Body of pancreas (tissue), 4 donors: ENCODE measurements at regions not wholly inside any gene's neighbourhood (a gene's known extent, or its start where the extent isn't known, plus 50 kb on each side); places are given as distances from the start of the nearest gene placed in this dataset.

Experiments
- ATAC-seq: fragments of 150-250 bp; one replicate; pipeline ENCODE4 v1.9.1; 2016
- DNase-seq, 4 donors: peaks; one replicate each; pipeline ENCODE4 v3.0.0-alpha.2; 2019
- H3K27ac ChIP-seq, 4 donors: fragments of 200-600 bp; sonication (generic); 1 replicate in 3 of 4; 2 replicates in 1 of 4; pipeline versions ENCODE4 v1.5.1 to v1.6.1; 2016 to 2019; ENCODE audit warnings: mild to moderate bottlenecking in 1 of 4, mixed read lengths in 1 of 4, moderate library complexity in 1 of 4
- H3K27me3 ChIP-seq, 2 donors: fragments of 200-600 bp; sonication (generic); one replicate each; pipeline ENCODE4 v1.6.0; 2016; ENCODE audit warnings: mild to moderate bottlenecking in 1 of 2
- H3K36me3 ChIP-seq, 2 donors: fragments of 200-600 bp; sonication (generic); replicated peaks in 1 of 2; 2 replicates each; pipeline ENCODE4 v1.5.1; 2016; ENCODE audit warnings: low read depth in 2 of 2; ENCODE audit not compliant: insufficient read depth in 1 of 2
- H3K4me1 ChIP-seq: fragments of 200-600 bp; sonication (generic); one replicate; pipeline ENCODE4 v1.6.0; 2016
- H3K4me3 ChIP-seq, 2 donors: fragments of 200-600 bp; sonication (generic); 1 replicate in 1 of 2; 2 replicates in 1 of 2; pipeline ENCODE4 v1.5.1; 2016 to 2019
- H3K9me3 ChIP-seq, 3 donors: fragments of 200-600 bp; sonication (generic); 1 replicate in 2 of 3; 2 replicates in 1 of 3; pipeline ENCODE4 v1.5.1; 2016
- POLR2A ChIP-seq, 3 donors: fragments of 450-650 bp; IDR thresholded peaks; one replicate each; pipeline ENCODE4 v1.6.1; 2016; ENCODE audit warnings: antibody characterized with exemption in 3 of 3, mild to moderate bottlenecking in 2 of 3
- WGBS, 2 donors: methylation state at CpG; one replicate each; pipeline ENCODE4 v1.1.5; 2017; 5-methylcytosine and 5-hydroxymethylcytosine counted together
- intact Hi-C: fragments of 100-400 bp; cut with DNase I; formaldehyde crosslinking; loops from one replicate; pipeline ENCODE4 v1.15.1; 2023
- TF ChIP-seq, protein P1 (sequence below), 7 experiments: fragments of 450-650 bp in 4 of 7; fragments of 200-600 bp in 3 of 7; sonication (generic) in 3 of 7; IDR thresholded peaks; one replicate each; pipeline ENCODE4 v1.5.1; 2016 to 2019; ENCODE audit warnings: antibody characterized with exemption in 7 of 7

DNA sequence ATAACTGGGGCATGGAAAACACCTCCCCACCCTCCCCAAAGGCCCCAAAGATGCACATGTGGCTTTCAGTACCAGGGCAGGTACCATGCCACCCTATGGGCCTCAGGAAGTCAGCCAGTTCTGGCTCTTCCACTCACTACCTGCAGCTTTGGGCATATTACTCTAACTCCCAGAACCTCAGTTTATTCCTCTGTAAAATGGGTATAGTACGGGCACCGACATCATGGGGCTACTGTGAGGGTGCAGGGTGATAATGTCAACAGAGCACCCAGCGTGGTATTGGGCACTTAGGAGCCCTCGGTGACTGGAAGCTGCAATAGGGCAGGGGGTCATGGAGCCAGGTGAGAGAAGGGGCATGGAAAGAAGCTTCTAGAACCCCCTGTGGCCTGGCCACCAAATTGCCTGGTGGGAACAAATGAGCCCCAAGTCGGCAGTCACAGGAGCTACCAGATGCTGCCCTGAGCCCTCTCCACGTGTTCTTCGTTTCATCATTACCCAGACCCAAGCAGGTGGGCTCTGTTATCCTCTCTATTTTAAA is 512.1 kb downstream of the SHQ1 start:
- Histone ChIP-seq H3K27me3 (no peaks in the 10 kb centered on the region), H3K9me3 (no peaks in the 10 kb centered on the region), H3K27ac (no peak overlapping the region), H3K4me3 (no peak overlapping the region), H3K36me3 (no peaks in the 10 kb centered on the region), H3K4me1 (no peaks in the 10 kb centered on the region)
- intact Hi-C loops: no loop called here
- no peak for DNase-seq
- no peak for ATAC-seq
- WGBS, 2 donors: 80 to 89% methylated on average over 7 of the region's 7 CpGs
- TF ChIP-seq, protein P1, sequence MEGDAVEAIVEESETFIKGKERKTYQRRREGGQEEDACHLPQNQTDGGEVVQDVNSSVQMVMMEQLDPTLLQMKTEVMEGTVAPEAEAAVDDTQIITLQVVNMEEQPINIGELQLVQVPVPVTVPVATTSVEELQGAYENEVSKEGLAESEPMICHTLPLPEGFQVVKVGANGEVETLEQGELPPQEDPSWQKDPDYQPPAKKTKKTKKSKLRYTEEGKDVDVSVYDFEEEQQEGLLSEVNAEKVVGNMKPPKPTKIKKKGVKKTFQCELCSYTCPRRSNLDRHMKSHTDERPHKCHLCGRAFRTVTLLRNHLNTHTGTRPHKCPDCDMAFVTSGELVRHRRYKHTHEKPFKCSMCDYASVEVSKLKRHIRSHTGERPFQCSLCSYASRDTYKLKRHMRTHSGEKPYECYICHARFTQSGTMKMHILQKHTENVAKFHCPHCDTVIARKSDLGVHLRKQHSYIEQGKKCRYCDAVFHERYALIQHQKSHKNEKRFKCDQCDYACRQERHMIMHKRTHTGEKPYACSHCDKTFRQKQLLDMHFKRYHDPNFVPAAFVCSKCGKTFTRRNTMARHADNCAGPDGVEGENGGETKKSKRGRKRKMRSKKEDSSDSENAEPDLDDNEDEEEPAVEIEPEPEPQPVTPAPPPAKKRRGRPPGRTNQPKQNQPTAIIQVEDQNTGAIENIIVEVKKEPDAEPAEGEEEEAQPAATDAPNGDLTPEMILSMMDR (IDR thresholded peaks at IDR 0.05): no peak
- TF ChIP-seq POLR2A (IDR thresholded peaks at IDR 0.05): no peak

DNA sequence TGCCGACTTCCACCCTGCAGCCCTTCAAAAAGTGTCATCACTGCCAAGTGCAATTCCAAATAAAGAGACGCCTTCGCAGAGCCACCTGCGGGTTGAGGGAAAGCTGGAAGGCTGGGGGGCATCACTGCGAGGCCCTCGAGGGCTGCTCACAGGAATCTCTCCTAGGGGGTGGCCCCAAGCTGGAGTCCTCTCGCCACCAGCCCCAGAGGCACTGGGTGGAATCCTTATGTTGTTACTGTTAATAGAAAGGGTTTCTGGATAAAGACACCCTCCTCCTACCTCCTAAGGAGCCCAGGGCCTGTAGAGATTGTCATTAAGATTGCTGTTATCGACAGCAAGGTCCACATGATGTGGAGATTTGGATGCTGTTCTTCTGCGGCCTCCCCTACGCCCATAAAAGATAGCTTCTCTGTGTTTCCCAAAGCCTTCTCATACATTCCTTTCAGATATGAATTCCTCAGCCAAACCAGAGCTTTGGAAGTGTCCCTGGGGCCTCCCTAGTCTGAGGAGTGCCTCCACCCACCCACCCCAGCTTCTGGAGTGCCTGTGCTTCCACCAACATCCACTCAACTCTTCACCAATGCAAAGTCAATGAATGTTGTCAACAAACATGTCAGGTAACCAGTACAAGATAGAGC is 512.7 kb downstream of the SHQ1 start:
- no peak for DNase-seq
- intact Hi-C loops: no loop called here
- TF ChIP-seq, protein P1 (IDR thresholded peaks at IDR 0.05): no peak
- TF ChIP-seq POLR2A (IDR thresholded peaks at IDR 0.05): no peak
- Histone ChIP-seq H3K27ac (no peak overlapping the region), H3K9me3 (no peaks in the 10 kb centered on the region), H3K4me1 (no peaks in the 10 kb centered on the region), H3K36me3 (no peaks in the 10 kb centered on the region), H3K4me3 (no peak overlapping the region), H3K27me3 (no peaks in the 10 kb centered on the region)
- 80 to 86% methylated on average over 8 to 10 of the region's 10 CpGs for WGBS, 2 donors
- ATAC-seq: no peak

DNA sequence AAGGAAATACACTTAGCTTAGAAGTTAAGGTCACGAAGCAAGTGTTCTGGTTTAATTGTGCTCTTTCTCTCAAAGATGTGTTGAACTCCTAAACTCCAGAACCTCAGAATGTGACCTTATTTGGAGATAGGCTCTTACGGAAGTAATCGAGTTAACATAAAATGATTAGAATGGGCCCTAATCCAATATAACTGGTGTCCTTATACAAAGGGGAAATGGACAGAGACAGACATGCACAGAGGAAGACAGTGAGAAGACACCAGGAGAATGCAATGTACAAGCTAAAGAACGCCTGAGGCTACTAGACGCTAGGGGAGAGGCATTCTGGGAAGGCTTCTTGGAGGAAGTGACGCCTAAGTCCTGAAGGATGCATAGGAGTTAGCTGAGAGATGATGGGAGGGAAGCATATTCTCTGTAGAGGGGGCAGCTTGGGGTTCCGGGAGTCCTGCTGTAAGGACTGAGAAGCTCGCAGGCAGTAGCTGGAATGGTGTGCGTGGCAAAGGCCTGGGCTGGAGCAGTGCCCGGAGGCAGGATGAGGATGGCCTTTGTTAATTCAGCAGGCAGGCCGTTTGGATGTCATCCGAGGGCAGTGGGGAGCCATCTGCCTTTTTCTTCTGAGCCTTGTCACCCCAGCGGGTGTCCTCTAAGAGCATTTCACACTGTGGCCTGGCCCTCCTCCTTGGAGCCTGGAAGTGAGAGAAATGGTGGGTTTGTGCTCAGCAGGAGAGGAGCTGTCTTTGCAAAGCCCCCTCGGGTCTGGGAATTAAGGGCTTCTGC is 513.4 kb downstream of the SHQ1 start:
- H3K4me1 ChIP-seq: no peaks in the 10 kb centered on the region
- intact Hi-C loops: no loop called here
- no peak overlapping the region for H3K27ac ChIP-seq
- no peaks in the 10 kb centered on the region for H3K27me3 ChIP-seq
- no peak overlapping the region for H3K4me3 ChIP-seq
- TF ChIP-seq POLR2A (IDR thresholded peaks at IDR 0.05): no peak
- TF ChIP-seq, protein P1 (IDR thresholded peaks at IDR 0.05): no peak
- 91% methylated on average over 12 to 14 of the region's 14 CpGs for WGBS, 2 donors
- ATAC-seq (no peak), DNase-seq (no peak)
- no peaks in the 10 kb centered on the region for H3K36me3 ChIP-seq
- no peaks in the 10 kb centered on the region for H3K9me3 ChIP-seq

DNA sequence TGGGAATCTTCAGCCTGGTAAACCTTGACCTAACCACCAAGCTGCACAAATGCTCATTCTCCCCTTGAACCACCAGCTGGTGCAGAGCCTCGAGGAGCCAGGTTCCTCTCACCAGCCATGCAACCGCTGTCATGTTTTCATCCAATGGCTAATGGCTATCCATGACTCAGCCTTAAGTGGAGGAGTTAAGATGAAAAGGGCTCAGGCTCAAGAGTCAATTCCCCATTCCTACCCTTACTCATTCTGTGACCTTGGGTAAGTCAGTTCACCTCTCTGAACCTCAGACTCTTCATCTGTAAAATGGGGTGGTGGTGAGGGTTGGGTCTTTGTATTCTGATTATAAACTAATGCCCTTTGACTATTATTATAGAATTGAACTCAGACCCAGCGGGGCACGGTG is 515.6 kb downstream of the SHQ1 start:
- TF ChIP-seq, protein P1 (IDR thresholded peaks at IDR 0.05): no peak
- TF ChIP-seq POLR2A (IDR thresholded peaks at IDR 0.05): no peak
- Histone ChIP-seq H3K4me1 (peaks cover 6% of the 10 kb centered on the region), H3K9me3 (no peaks in the 10 kb centered on the region), H3K27ac (no peak overlapping the region), H3K36me3 (no peaks in the 10 kb centered on the region), H3K27me3 (no peaks in the 10 kb centered on the region), H3K4me3 (no peak overlapping the region)
- ATAC-seq (no peak), DNase-seq (no peak)
- WGBS, 2 donors: 86 to 96% methylated on average over 4 of the region's 4 CpGs
- intact Hi-C loops: no loop called here
